HCT116 (cell line): ENCODE measurements at regions not wholly inside any gene's neighbourhood (a gene's known extent, or its start where the extent isn't known, plus 50 kb on each side); places are given as distances from the start of the nearest gene placed in this dataset.
A peak's percentile ranks its signal among the peaks of the same experiment; 100 is the strongest.

Experiments
- ATAC-seq: fragments of 200-7000 bp; cut with Tn5 transposase; 2 replicates; pipeline ENCODE4 v1.9.1; 2020; ENCODE audit warnings: mild to moderate bottlenecking, moderate library complexity
- BruUV-seq: library from RNA; stranded (reverse); fragments of 400-500 nt; replicated peaks from 2 replicates; lab custom pipeline; 2021; lab: Mats Ljungman, UMichigan
- CTCF ChIA-PET: fragments of 300-600 bp; sonication (Branson Sonifier 250); formaldehyde crosslinking; loops from one replicate; lab custom pipeline; 2021; ENCODE audit warnings: antibody characterized with exemption; lab: Charles Lee
- POLR2A ChIA-PET: fragments of 300-600, 350-600 bp; sonication (Branson Sonifier 250); formaldehyde crosslinking; loops from one replicate; lab custom pipeline; 2021; ENCODE audit warnings: antibody characterized with exemption; lab: Charles Lee
- RAD21 ChIA-PET, 2 experiments: fragments of 300-600 bp; sonication (Branson Sonifier 250); formaldehyde crosslinking; loops; one replicate each; lab custom pipeline; 2023; ENCODE audit warnings: low total read pairs in 2 of 2; ENCODE audit not compliant: uncharacterized antibody in 2 of 2, unreplicated experiment in 2 of 2, low non-redundant PET in 1 of 2; lab: Charles Lee
- DNase-seq: peaks from one replicate; pipeline ENCODE4 v3.0.0-alpha.2; 2010; ENCODE audit warnings: low read depth, low spot score
- H2AFZ ChIP-seq: fragments of 200-600 bp; shearing (Covaris generic), sonication (generic); 2 replicates; pipeline ENCODE4 v1.6.1; 2017; ENCODE audit warnings: low read depth, mixed run types, mixed read lengths, antibody characterized with exemption, low read length; ENCODE audit not compliant: poor library complexity, severe bottlenecking
- H3K27ac ChIP-seq: 2 replicates; pipeline ENCODE4 v1.5.1; 2012; ENCODE audit warnings: low read depth, low read length
- H3K27me3 ChIP-seq: fragments of 200-600 bp; sonication (generic); 2 replicates; pipeline ENCODE4 v1.6.1; 2016; ENCODE audit warnings: mixed run types, low read length, mixed read lengths; ENCODE audit not compliant: insufficient read depth
- H3K36me3 ChIP-seq, 2 experiments: fragments of 200-500 bp in 1 of 2; fragments of 200-600 bp in 1 of 2; sonication (Bioruptor generic) in 1 of 2; sonication (generic) in 1 of 2; 2 replicates each; pipeline versions ENCODE4 v1.5.1 to v1.6.1; 2014 to 2016; ENCODE audit warnings: low read length in 2 of 2, inconsistent platforms in 1 of 2, mixed read lengths in 1 of 2, mixed run types in 1 of 2; ENCODE audit not compliant: insufficient read depth in 2 of 2, control insufficient read depth in 1 of 2
- H3K4me1 ChIP-seq, 2 experiments: fragments of 200-600 bp in 1 of 2; sonication (generic) in 1 of 2; 2 replicates each; pipeline versions ENCODE4 v1.5.1 to v1.6.1; 2012 to 2017; ENCODE audit warnings: low read length in 2 of 2, inconsistent platforms in 1 of 2, mild to moderate bottlenecking in 1 of 2, mixed read lengths in 1 of 2, mixed run types in 1 of 2, moderate library complexity in 1 of 2; ENCODE audit not compliant: insufficient read depth in 2 of 2, control insufficient read depth in 1 of 2
- H3K4me2 ChIP-seq: fragments of 200-600 bp; sonication (generic); 2 replicates; pipeline ENCODE4 v1.6.1; 2017; ENCODE audit warnings: mixed run types, low read length, mixed read lengths
- H3K4me3 ChIP-seq, 2 experiments: fragments of 200-600 bp in 1 of 2; sonication (generic) in 1 of 2; replicated peaks in 1 of 2; 2 replicates each; pipeline ENCODE4 v1.5.1; 2011 to 2016; ENCODE audit warnings: low read length in 2 of 2, control low read depth in 1 of 2, low read depth in 1 of 2, mild to moderate bottlenecking in 1 of 2, mixed read lengths in 1 of 2, mixed run types in 1 of 2
- H3K79me2 ChIP-seq: fragments of 200-600 bp; sonication (generic); 2 replicates; pipeline ENCODE4 v1.6.1; 2017; ENCODE audit warnings: mild to moderate bottlenecking, mixed run types, low read length, moderate library complexity, mixed read lengths; ENCODE audit not compliant: insufficient read depth
- H3K9ac ChIP-seq: fragments of 200-600 bp; sonication (generic); 2 replicates; pipeline ENCODE4 v1.6.1; 2016; ENCODE audit warnings: low read length, mixed read lengths
- H3K9me2 ChIP-seq: fragments of 200-600 bp; sonication (generic), shearing (Covaris generic); 2 replicates; pipeline ENCODE4 v1.6.1; 2017; ENCODE audit warnings: mixed run types, mild to moderate bottlenecking, moderate library complexity; ENCODE audit not compliant: insufficient read depth
- H3K9me3 ChIP-seq, 2 experiments: fragments of 200-500 bp in 1 of 2; fragments of 200-600 bp in 1 of 2; sonication (Bioruptor generic) in 1 of 2; sonication (generic) in 1 of 2; 2 replicates each; pipeline ENCODE4 v1.6.1; 2014 to 2017; ENCODE audit warnings: low read length in 2 of 2, mixed read lengths in 2 of 2, inconsistent platforms in 1 of 2, low read depth in 1 of 2, mild to moderate bottlenecking in 1 of 2, mixed run types in 1 of 2, moderate library complexity in 1 of 2; ENCODE audit not compliant: control insufficient read depth in 1 of 2, insufficient read depth in 1 of 2
- H4K20me1 ChIP-seq: fragments of 200-600 bp; sonication (generic), shearing (Covaris generic); 2 replicates; pipeline ENCODE4 v1.6.1; 2017; ENCODE audit warnings: mixed run types, mild to moderate bottlenecking, moderate library complexity; ENCODE audit not compliant: insufficient read depth
- CEBPB ChIP-seq: IDR thresholded peaks from 2 replicates; pipeline ENCODE4 v1.6.1; 2012; ENCODE audit warnings: low read depth
- EGR1 ChIP-seq: IDR thresholded peaks from 2 replicates; pipeline ENCODE4 v1.6.1; 2012; ENCODE audit warnings: low read depth
- EZH2 ChIP-seq: fragments of 200-600 bp; sonication (generic); IDR thresholded peaks from 2 replicates; pipeline ENCODE4 v1.6.1; 2017; ENCODE audit warnings: antibody characterized with exemption, mixed run types
- EZH2phosphoT487 ChIP-seq: fragments of 200-600 bp; IDR thresholded peaks from 2 replicates; pipeline ENCODE4 v1.6.1; 2018; ENCODE audit warnings: antibody characterized with exemption, borderline replicate concordance
- FOSL1 ChIP-seq: IDR thresholded peaks from 2 replicates; pipeline ENCODE4 v1.6.1; 2012; ENCODE audit warnings: low read depth
- JUND ChIP-seq: IDR thresholded peaks from 2 replicates; pipeline ENCODE4 v1.6.1; 2012
- POLR2A ChIP-seq: IDR thresholded peaks from 2 replicates; pipeline ENCODE4 v1.7.0; 2011; ENCODE audit warnings: borderline replicate concordance; ENCODE audit not compliant: insufficient read depth, insufficient read length; ENCODE audit errors: extremely low read depth
- RAD21 ChIP-seq: IDR thresholded peaks from 2 replicates; pipeline ENCODE4 v1.6.1; 2012; ENCODE audit warnings: low read depth, mild to moderate bottlenecking
- SIN3A ChIP-seq: IDR thresholded peaks from 2 replicates; pipeline ENCODE4 v1.6.1; 2012; ENCODE audit warnings: low read depth
- SP1 ChIP-seq: IDR thresholded peaks from 2 replicates; pipeline ENCODE4 v1.6.1; 2012; ENCODE audit warnings: low read depth
- SRF ChIP-seq: IDR thresholded peaks from 2 replicates; pipeline ENCODE4 v1.6.1; 2012; ENCODE audit warnings: low read depth
- YY1 ChIP-seq: IDR thresholded peaks from 2 replicates; pipeline ENCODE4 v1.6.1; 2011; ENCODE audit warnings: low read length, low read depth, moderate library complexity, mild to moderate bottlenecking; ENCODE audit not compliant: insufficient replicate concordance; ENCODE audit errors: extremely low read depth
- ZFX ChIP-seq: fragments of 450-650 bp; IDR thresholded peaks from 2 replicates; pipeline ENCODE4 v1.6.1; 2017
- ZNF274 ChIP-seq: fragments of 200-500 bp; sonication (Bioruptor generic); IDR thresholded peaks from 2 replicates; pipeline ENCODE4 v1.6.1; 2014; ENCODE audit warnings: mild to moderate bottlenecking, low read depth, low read length, inconsistent platforms
- intact Hi-C: fragments of 100-400 bp; cut with micrococcal nuclease; formaldehyde crosslinking; loops from 2 replicates; pipeline ENCODE4 v1.10.0; 2022
- TF ChIP-seq, protein P1 (sequence below), 3 experiments: fragments of 200-600 bp in 1 of 3; sonication (generic) in 1 of 3; IDR thresholded peaks in 2 of 3; conservative IDR thresholded peaks in 1 of 3; 2 replicates each; pipeline ENCODE4 v1.5.1; 2012 to 2017; ENCODE audit warnings: low read depth in 2 of 3, low read length in 2 of 3, antibody characterized with exemption in 1 of 3, borderline replicate concordance in 1 of 3, control low read depth in 1 of 3, mild to moderate bottlenecking in 1 of 3, mixed read lengths in 1 of 3, mixed run types in 1 of 3, moderate library complexity in 1 of 3; ENCODE audit not compliant: insufficient read depth in 1 of 3
- TF ChIP-seq, protein P2 (sequence below): IDR thresholded peaks from 2 replicates; pipeline ENCODE4 v1.6.1; 2012
- TF ChIP-seq, protein P3 (sequence below): IDR thresholded peaks from 2 replicates; pipeline ENCODE4 v1.6.1; 2012

DNA sequence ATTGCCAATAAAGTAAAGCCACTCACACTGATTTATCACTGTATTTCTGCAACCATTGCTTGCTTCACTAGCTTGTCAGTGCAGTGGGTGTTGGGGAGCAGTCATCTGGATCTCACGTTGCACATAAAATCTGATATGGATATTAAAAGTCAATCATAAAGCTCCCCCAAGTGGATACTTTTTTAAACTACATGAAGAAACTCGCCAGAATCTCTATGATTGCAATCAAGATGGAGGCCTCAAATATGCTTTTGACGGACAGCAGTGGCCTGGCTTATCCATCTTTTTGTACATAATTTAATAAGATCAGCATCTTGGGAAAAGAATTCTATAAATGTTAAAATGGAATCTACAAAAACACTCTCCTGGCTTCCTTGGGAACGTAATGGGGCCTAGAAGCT is 137.7 kb downstream of the WT1 start:
- ChIA-PET POLR2A (no interaction called here), CTCF (interaction anchor here (0.5 to 2.5 kb wide), 16 partner anchors 8 to 1337 kb away, joined by 3 to 18 read pairs (median 5); no protein-coding TSS in a partner anchor), RAD21 (no interaction called here)
- no peaks in the 10 kb centered on the region for H3K27me3 ChIP-seq
- BruUV-seq = no TSS peak
- no peaks in the 10 kb centered on the region for H3K9me2 ChIP-seq
- intact Hi-C loops = loop anchor here (1.0 to 10.0 kb wide), 5 partner anchors 120 to 1191 kb away; no protein-coding TSS in a partner anchor
- no peak overlapping the region for H3K27ac ChIP-seq
- no peaks in the 10 kb centered on the region for H3K4me1 ChIP-seq
- no peak overlapping the region for H3K4me3 ChIP-seq
- H4K20me1 ChIP-seq = no peaks in the 10 kb centered on the region
- no peaks in the 10 kb centered on the region for H3K36me3 ChIP-seq
- no peaks in the 10 kb centered on the region for H3K9me3 ChIP-seq
- TF ChIP-seq, protein P1, sequence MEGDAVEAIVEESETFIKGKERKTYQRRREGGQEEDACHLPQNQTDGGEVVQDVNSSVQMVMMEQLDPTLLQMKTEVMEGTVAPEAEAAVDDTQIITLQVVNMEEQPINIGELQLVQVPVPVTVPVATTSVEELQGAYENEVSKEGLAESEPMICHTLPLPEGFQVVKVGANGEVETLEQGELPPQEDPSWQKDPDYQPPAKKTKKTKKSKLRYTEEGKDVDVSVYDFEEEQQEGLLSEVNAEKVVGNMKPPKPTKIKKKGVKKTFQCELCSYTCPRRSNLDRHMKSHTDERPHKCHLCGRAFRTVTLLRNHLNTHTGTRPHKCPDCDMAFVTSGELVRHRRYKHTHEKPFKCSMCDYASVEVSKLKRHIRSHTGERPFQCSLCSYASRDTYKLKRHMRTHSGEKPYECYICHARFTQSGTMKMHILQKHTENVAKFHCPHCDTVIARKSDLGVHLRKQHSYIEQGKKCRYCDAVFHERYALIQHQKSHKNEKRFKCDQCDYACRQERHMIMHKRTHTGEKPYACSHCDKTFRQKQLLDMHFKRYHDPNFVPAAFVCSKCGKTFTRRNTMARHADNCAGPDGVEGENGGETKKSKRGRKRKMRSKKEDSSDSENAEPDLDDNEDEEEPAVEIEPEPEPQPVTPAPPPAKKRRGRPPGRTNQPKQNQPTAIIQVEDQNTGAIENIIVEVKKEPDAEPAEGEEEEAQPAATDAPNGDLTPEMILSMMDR (IDR thresholded peaks at IDR 0.05 in 2 of 3, conservative IDR thresholded peaks at IDR 0.05 in 1 of 3; ENCODE audit: borderline replicate concordance in 1 of 3, insufficient read depth in 1 of 3, low read depth in 2 of 3, low read length in 2 of 3) = peak; percentile 26 to 58 (median 53); a peak in 4 of 6 replicates
- TF ChIP-seq ZNF274 (no peak), EGR1 (peak; percentile 16; the same call in 1 of the 2 replicates), CEBPB (peak; percentile 38; the same call in 1 of the 2 replicates), RAD21 (peak; percentile 69)
- ATAC-seq (peak; percentile 84), DNase-seq (peak; percentile 31)
- H2AFZ ChIP-seq = peak overlapping the region; percentile 91
- no peaks in the 10 kb centered on the region for H3K79me2 ChIP-seq
- H3K4me2 ChIP-seq = no peak overlapping the region
- no peak overlapping the region for H3K9ac ChIP-seq

DNA sequence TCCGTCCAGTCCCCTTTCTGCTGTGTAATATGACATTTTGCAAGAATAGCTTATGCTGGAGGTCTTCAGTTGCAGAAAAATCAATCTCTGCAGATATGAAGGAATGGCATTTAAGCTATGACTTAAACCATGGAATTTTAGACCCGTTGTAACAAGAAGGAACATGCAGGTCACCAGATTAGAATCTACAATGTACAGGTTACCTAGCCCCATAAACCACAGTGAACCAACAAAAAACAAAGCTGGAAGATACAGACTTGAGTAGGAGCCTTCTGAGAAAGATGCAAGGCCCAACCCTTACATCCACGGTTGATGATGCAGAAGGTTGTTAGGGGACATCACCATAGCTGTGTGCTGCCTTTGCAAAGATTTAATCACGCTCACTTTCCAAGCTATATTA is 132.5 kb downstream of the WT1 start:
- Histone ChIP-seq H3K9ac (no peak overlapping the region), H3K9me3 (no peaks in the 10 kb centered on the region), H3K79me2 (no peaks in the 10 kb centered on the region), H3K27ac (no peak overlapping the region), H2AFZ (no peak overlapping the region), H3K4me2 (no peak overlapping the region), H3K4me1 (no peaks in the 10 kb centered on the region), H3K4me3 (no peak overlapping the region), H3K36me3 (no peaks in the 10 kb centered on the region), H4K20me1 (no peaks in the 10 kb centered on the region), H3K27me3 (no peaks in the 10 kb centered on the region), H3K9me2 (no peaks in the 10 kb centered on the region)
- RAD21 ChIA-PET = no interaction called here
- intact Hi-C loops = no loop called here
- ATAC-seq = no peak
- POLR2A ChIA-PET = no interaction called here
- CTCF ChIA-PET = interaction anchor here (1.4 to 3.2 kb wide), 3 partner anchors 10 to 345 kb away, joined by 3 to 12 read pairs (median 9); no protein-coding TSS in a partner anchor
- BruUV-seq = no TSS peak
- DNase-seq = no peak
- no peak for TF ChIP-seq EZH2phosphoT487
- TF ChIP-seq YY1 = no peak
- TF ChIP-seq JUND = no peak
- TF ChIP-seq SIN3A = no peak
- no peak for TF ChIP-seq ZFX
- TF ChIP-seq EZH2 = no peak
- TF ChIP-seq FOSL1 = no peak
- TF ChIP-seq, protein P2, sequence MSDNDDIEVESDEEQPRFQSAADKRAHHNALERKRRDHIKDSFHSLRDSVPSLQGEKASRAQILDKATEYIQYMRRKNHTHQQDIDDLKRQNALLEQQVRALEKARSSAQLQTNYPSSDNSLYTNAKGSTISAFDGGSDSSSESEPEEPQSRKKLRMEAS = no peak
- TF ChIP-seq, protein P3, sequence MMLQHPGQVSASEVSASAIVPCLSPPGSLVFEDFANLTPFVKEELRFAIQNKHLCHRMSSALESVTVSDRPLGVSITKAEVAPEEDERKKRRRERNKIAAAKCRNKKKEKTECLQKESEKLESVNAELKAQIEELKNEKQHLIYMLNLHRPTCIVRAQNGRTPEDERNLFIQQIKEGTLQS = no peak
- no peak for TF ChIP-seq ZNF274
- no peak for TF ChIP-seq SP1
- no peak for TF ChIP-seq POLR2A
- TF ChIP-seq, protein P1 (IDR thresholded peaks at IDR 0.05 in 2 of 3, conservative IDR thresholded peaks at IDR 0.05 in 1 of 3; ENCODE audit: borderline replicate concordance in 1 of 3, insufficient read depth in 1 of 3, low read depth in 2 of 3, low read length in 2 of 3) = no peak
- no peak for TF ChIP-seq SRF
- no peak for TF ChIP-seq RAD21
